HFFc6 (cell line): ENCODE measurements at regions not wholly inside any gene's neighbourhood (a gene's known extent, or its start where the extent isn't known, plus 50 kb on each side); places are given as distances from the start of the nearest gene placed in this dataset.

Experiments
- DNase-seq: peaks from one replicate; pipeline ENCODE4 v3.0.0-alpha.2; 2018
- H3K27ac Mint-ChIP-seq: 2 replicates; pipeline ENCODE4 v1.8.0; 2020; ENCODE audit warnings: mild to moderate bottlenecking, mixed read lengths
- H3K27me3 Mint-ChIP-seq: 2 replicates; pipeline ENCODE4 v1.8.0; 2021; ENCODE audit warnings: mild to moderate bottlenecking, moderate library complexity, mixed read lengths; ENCODE audit not compliant: insufficient read depth
- H3K36me3 Mint-ChIP-seq: 2 replicates; pipeline ENCODE4 v1.8.0; 2021; ENCODE audit warnings: low read depth, mixed read lengths
- H3K4me1 Mint-ChIP-seq: 2 replicates; pipeline ENCODE4 v1.8.0; 2020; ENCODE audit warnings: low read depth, mixed read lengths
- H3K4me3 Mint-ChIP-seq: 2 replicates; pipeline ENCODE4 v1.8.0; 2020; ENCODE audit warnings: mild to moderate bottlenecking, moderate library complexity, mixed read lengths
- H3K9me3 Mint-ChIP-seq: 2 replicates; pipeline ENCODE4 v1.8.0; 2020; ENCODE audit warnings: mild to moderate bottlenecking, mixed read lengths
- CTCF ChIP-seq: fragments of 200-600 bp; sonication (generic); IDR thresholded peaks from 2 replicates; pipeline ENCODE4 v1.5.0; 2021; ENCODE audit warnings: antibody characterized with exemption, mild to moderate bottlenecking

DNA sequence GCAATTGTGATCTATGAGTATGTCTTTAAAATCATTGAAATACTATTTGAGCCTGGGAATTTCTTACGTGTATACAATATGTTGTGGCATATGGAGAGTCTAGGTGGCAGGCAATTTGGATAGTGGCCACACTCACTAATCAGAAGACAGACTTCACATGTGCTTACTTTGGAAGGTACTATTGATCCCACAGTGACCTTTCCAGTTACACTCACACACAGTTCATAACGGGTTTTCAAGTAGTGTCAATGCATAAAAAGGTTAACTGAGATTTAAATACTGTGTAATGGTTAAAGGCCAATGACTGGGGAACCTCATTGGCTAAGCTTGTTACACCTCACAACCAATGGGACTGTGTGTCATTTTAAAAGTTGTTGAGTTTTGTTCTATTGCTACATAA is 783.2 kb downstream of the RPA4 start:
- Mint-ChIP-seq H3K4me3 (no peak overlapping the region), H3K27ac (no peak overlapping the region), H3K9me3 (no peaks in the 10 kb centered on the region), H3K36me3 (no peaks in the 10 kb centered on the region), H3K4me1 (no peaks in the 10 kb centered on the region), H3K27me3 (peaks cover 2% of the 10 kb centered on the region; the same call in 1 of the 2 replicates)
- no peak for DNase-seq
- no peak for TF ChIP-seq CTCF

GRCh38 chrX:97668126-97668525 is 784.4 kb downstream of the RPA4 start:
- Mint-ChIP-seq H3K27me3 (peaks cover 2% of the 10 kb centered on the region; the same call in 1 of the 2 replicates), H3K4me3 (no peak overlapping the region), H3K36me3 (no peaks in the 10 kb centered on the region), H3K9me3 (no peaks in the 10 kb centered on the region), H3K27ac (no peak overlapping the region), H3K4me1 (no peaks in the 10 kb centered on the region)
- no peak for DNase-seq
- no peak for TF ChIP-seq CTCF

DNA sequence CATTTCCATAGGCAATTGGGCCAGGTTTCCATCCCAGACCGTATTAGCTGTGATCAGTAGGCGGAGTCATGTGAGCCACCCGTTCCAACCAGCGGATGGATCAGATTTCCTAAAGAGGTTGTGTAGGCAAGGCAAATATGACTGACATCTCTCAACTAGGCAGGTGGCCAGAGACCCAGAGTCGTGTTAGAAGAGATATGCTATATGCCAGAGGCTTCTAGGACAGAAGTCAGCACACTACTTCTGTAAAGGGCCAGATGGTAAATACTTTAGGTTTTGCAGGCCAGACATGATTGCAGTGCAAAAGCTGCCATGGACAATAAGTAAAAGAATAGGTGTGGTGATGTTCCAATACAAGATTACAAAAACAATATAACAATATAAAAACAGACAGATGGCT is 788.4 kb downstream of the RPA4 start:
- H3K27ac Mint-ChIP-seq, result no peak overlapping the region
- peaks cover 2% of the 10 kb centered on the region; the same call in 1 of the 2 replicates for H3K27me3 Mint-ChIP-seq
- no peaks in the 10 kb centered on the region for H3K9me3 Mint-ChIP-seq
- no peak for TF ChIP-seq CTCF
- no peaks in the 10 kb centered on the region for H3K36me3 Mint-ChIP-seq
- DNase-seq, result no peak
- H3K4me3 Mint-ChIP-seq, result no peak overlapping the region
- no peaks in the 10 kb centered on the region for H3K4me1 Mint-ChIP-seq

- Mint-ChIP-seq H3K36me3 (no peaks in the 10 kb centered on the region), H3K27me3 (peaks cover under 1% of the 10 kb centered on the region; the same call in 1 of the 2 replicates), H3K9me3 (no peaks in the 10 kb centered on the region), H3K27ac (no peak overlapping the region), H3K4me1 (no peaks in the 10 kb centered on the region), H3K4me3 (no peak overlapping the region)
- DNase-seq, result no peak
- TF ChIP-seq CTCF, result no peak
Observed at GRCh38 chrX:97672608-97673007, 788.9 kb downstream of the RPA4 start.

DNA sequence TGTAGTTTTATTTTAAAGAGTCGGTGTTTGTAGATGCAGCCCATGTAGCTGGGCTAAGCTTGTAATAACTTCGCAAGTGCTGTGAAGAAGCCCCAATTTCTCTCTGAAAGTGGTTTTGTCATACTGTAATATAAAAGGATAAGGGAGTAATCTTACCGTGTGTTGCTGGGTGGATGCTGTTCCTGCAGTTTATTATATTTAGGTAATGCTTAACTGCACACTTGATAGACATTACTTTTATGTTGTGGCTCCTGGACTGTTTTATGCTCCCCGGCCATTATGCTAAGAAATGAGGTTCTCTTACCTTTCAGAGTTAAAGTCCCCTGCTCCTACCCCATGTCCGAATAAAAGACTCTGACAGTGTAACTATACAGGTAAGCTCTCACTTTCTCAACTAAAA is 789.4 kb downstream of the RPA4 start:
- Mint-ChIP-seq H3K27ac (no peak overlapping the region), H3K36me3 (no peaks in the 10 kb centered on the region)
- no peak for DNase-seq

More for the DNA sequence above, 789.4 kb downstream of the RPA4 start:
- H3K4me3 Mint-ChIP-seq, result no peak overlapping the region
- H3K9me3 Mint-ChIP-seq, result no peaks in the 10 kb centered on the region
- no peaks in the 10 kb centered on the region; the same call in 1 of the 2 replicates for H3K27me3 Mint-ChIP-seq
- H3K4me1 Mint-ChIP-seq, result no peaks in the 10 kb centered on the region
- no peak for TF ChIP-seq CTCF
